Epithelial cell of proximal tubule (primary cell): ENCODE measurements at regions not wholly inside any gene's neighbourhood (a gene's known extent, or its start where the extent isn't known, plus 50 kb on each side); places are given as distances from the start of the nearest gene placed in this dataset.
"Not testable (repeated sequence)": the region's sequence is repeated elsewhere in the genome, so short reads cannot be mapped to it uniquely, and the experiment has no call there.

Experiments used
- DNase-seq: peaks from one replicate; pipeline ENCODE4 v3.0.0-alpha.2; 2011; ENCODE audit warnings: low read depth
- H3K4me3 ChIP-seq: 2 replicates; pipeline ENCODE4 v1.5.1; 2011; ENCODE audit warnings: low read depth, mild to moderate bottlenecking, low read length
- TF ChIP-seq, protein P1 (sequence below): conservative IDR thresholded peaks from 2 replicates; pipeline ENCODE4 v1.5.1; 2012; ENCODE audit warnings: low read depth, mild to moderate bottlenecking, low read length

DNA sequence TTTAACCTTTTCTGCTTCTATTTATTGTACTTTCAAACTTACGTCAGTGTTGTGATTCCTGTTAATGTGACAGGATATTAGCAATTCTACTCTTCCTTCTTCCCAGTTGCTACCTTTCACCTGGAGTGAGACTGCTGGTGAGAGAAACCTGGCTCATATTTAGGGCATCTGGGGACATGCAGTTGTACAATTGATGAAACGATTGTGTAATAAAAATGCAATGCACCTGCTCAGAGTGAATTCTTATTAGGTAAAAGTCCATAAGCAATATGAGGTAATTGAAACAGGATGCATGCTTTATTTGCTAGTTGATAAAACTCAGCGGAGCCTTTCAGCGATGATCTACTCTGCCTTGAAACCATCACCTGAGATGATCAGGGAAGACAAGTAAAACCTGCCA, 116.1 kb upstream of the FBXO33 start:
- TF ChIP-seq, protein P1, sequence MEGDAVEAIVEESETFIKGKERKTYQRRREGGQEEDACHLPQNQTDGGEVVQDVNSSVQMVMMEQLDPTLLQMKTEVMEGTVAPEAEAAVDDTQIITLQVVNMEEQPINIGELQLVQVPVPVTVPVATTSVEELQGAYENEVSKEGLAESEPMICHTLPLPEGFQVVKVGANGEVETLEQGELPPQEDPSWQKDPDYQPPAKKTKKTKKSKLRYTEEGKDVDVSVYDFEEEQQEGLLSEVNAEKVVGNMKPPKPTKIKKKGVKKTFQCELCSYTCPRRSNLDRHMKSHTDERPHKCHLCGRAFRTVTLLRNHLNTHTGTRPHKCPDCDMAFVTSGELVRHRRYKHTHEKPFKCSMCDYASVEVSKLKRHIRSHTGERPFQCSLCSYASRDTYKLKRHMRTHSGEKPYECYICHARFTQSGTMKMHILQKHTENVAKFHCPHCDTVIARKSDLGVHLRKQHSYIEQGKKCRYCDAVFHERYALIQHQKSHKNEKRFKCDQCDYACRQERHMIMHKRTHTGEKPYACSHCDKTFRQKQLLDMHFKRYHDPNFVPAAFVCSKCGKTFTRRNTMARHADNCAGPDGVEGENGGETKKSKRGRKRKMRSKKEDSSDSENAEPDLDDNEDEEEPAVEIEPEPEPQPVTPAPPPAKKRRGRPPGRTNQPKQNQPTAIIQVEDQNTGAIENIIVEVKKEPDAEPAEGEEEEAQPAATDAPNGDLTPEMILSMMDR: no peak
- H3K4me3 ChIP-seq: no peak overlapping the region
- no peak for DNase-seq

DNA sequence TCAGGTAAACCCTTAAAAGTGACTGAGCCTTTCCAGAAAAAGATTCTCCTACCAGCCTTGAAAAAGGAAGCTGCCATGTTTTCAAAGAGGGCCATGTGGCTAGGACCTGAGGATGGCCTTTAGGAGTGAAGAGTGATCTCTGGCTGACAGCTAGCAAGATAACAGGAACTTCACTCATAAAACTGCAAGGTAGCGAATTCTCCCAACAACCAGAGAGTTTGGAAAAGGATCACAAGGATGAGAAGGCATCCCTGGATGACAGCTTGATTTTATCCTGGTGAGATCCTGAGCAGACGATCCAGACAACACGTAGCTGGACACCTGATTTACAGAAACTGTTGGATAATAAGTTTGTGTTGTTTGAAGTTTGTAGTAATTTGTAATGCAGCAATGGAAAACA, 115.6 kb upstream of the FBXO33 start:
- TF ChIP-seq, protein P1: no peak
- no peak overlapping the region for H3K4me3 ChIP-seq
- DNase-seq: no peak

DNA sequence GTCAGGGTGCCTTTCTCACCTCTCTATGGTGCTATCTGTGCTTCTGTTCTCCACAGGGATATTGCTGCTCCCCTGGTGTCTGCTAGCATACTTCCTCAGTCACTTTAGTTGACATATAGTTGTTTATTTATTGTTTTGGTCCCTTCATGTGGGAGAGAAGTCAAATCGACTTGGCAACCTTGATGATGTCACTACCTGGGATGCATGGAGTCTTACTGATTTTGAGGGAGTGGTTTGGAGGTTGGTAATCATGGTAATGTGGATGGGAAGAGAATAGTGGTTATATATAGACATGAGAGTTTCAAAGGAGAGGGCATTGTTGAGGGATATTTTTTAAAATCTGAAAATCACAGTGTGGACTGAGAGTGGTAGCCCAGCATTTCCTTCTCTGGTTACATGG, 73.6 kb upstream of the FBXO33 start:
- DNase-seq: no peak
- TF ChIP-seq, protein P1: no peak
- no peak overlapping the region for H3K4me3 ChIP-seq

DNA sequence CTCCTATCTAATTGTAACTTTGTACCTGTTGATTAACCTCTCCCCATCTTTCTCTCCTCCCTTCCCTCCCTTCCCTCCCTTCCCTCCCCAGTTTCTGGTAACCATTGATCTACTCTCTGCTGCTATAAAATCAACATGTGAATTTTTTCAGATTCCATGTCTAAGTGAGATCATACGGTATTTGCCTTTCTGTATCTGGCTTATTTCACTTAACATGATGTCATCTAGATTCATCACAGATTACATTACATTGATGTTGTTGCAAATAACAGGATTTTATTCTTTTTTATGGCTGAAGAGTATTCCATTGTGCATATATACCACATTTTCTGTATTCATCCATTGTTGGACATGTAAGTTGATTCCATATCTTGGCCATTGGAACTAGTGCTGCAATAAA, 68.0 kb upstream of the FBXO33 start:
- TF ChIP-seq, protein P1: no peak
- DNase-seq: no peak
- H3K4me3 ChIP-seq: no peak overlapping the region

DNA sequence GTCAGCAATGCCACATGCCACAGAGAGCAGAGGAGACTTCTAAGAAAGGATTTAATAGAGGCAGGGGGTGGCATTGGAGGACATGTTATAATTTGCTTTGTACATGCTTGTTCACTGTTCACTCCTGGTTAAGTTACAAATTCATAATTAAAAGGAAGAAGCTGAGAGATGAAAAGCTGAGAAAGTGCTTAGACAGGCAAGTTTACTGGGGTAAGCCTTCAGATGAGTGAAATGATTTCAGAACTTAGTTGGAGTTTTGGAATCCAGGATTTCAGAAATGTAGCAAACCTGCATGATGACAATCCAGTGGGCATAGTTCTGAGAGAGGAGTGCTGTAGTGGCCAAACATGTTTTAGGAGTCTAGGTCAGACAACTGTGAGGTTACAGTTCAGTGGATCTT, 67.3 kb upstream of the FBXO33 start:
- no peak for DNase-seq

DNA sequence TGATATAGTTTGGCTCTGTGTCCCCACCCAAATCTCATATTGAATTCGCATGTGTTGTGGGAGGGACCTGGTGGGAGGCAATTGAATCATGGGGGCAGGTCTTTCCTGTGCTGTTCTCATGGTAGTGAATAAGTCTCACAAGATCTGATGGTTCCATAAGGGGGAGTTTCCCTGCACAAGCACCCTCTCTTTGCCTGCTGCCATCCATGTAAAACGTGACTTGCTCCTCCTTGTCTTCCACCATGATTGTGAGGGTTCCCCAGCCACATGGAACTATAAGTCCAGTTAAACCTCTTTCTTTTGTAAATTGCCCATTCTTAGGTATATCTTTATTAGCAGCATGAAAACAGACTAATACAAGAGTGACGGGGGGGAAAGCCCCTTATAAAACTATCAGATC, 65.4 kb upstream of the FBXO33 start:
- not testable (repeated sequence) for DNase-seq, H3K4me3 ChIP-seq

More for the DNA sequence above, 67.3 kb upstream of the FBXO33 start:
- TF ChIP-seq, protein P1: no peak
- no peak overlapping the region for H3K4me3 ChIP-seq

DNA sequence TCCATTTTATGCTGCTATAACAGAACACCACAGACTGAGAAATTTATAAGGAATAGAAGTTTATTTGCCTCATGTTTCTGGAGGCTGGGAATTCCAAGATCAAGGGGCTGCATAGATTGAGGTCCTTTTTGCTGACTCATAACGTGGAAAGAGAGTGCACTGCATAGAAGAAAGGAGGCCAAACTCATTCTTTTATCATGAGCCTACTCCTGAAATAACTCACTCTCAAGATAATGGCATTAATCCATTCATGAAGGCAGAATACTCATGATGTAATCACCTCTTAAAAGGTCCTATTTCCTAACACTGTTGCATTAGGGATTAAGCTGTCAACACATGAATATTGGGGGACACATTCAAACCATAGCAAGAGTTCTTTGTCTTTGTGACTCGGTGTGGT, 60.0 kb upstream of the FBXO33 start:
- H3K4me3 ChIP-seq: no peak overlapping the region
- TF ChIP-seq, protein P1: no peak
- peak; percentile 75 for DNase-seq

DNA sequence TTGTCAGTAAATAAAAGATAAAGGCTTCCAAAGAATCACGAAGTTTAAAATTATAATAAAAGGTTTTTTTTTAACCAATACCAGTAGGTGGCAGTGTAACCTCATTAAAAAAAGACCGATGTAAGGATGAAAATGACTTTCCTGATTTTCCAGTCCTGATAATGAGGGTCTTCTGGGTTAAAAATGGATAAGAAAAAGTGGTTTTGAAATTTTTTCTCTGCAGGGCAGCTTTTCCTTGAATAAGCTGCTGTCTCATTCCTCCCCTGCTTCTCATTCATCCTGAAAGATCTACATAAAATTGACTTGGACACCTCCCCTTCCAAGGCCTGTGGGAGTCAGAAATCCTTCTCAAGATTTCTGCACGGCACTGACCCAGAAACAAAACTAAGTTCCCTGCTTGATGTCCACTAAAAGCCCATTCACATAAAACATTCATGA, 58.9 kb upstream of the FBXO33 start:
- no peak overlapping the region for H3K4me3 ChIP-seq
- TF ChIP-seq, protein P1: peak; percentile 47
- peak; percentile 27 for DNase-seq
